ENCODE measurements at regions not wholly inside any gene's neighbourhood (a gene's known extent, or its start where the extent isn't known, plus 50 kb on each side); places are given as distances from the start of the nearest gene placed in this dataset.

DNA sequence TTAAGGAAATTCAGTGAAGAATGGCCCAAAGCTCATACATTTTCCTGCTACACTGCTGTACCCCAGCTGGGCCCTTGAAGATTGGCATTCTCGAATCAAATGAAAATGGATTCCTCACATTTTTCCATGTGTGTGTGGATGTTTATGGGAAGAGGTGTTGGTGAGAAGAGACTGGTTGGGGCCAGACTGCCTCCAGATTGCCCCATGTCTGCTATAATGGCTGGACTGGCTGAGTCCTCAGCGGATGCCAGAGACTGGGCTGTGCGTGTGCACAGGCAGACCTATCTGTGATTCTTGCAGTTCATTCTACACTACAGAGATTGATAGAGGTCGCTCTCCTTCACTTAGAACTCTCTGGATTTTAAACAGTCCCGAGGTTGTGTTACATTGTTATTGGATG is 183.6 kb upstream of the GDF10 start:
- TF ChIP-seq, protein P1, sequence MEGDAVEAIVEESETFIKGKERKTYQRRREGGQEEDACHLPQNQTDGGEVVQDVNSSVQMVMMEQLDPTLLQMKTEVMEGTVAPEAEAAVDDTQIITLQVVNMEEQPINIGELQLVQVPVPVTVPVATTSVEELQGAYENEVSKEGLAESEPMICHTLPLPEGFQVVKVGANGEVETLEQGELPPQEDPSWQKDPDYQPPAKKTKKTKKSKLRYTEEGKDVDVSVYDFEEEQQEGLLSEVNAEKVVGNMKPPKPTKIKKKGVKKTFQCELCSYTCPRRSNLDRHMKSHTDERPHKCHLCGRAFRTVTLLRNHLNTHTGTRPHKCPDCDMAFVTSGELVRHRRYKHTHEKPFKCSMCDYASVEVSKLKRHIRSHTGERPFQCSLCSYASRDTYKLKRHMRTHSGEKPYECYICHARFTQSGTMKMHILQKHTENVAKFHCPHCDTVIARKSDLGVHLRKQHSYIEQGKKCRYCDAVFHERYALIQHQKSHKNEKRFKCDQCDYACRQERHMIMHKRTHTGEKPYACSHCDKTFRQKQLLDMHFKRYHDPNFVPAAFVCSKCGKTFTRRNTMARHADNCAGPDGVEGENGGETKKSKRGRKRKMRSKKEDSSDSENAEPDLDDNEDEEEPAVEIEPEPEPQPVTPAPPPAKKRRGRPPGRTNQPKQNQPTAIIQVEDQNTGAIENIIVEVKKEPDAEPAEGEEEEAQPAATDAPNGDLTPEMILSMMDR (conservative IDR thresholded peaks at IDR 0.05; ENCODE audit: low read depth, low read length), result no peak
- TF ChIP-seq EZH2 (IDR thresholded peaks at IDR 0.05; ENCODE audit: borderline replicate concordance, low read depth, low read length, poor library complexity, severe bottlenecking), result no peak
